H1 (cell line): ENCODE measurements at regions not wholly inside any gene's neighbourhood (a gene's known extent, or its start where the extent isn't known, plus 50 kb on each side); places are given as distances from the start of the nearest gene placed in this dataset.

Source experiments
- CHD7 ChIP-seq: fragments of 300-600 bp; sonication (generic); IDR thresholded peaks from 2 replicates; pipeline ENCODE4 v1.7.1; 2012; ENCODE audit warnings: low read length, moderate library complexity, mild to moderate bottlenecking, inconsistent platforms; ENCODE audit not compliant: insufficient replicate concordance
- CREB1 ChIP-seq: IDR thresholded peaks from 2 replicates; pipeline ENCODE4 v1.6.1; 2012; ENCODE audit warnings: inconsistent platforms
- PHF8 ChIP-seq: fragments of 200-600 bp; sonication (generic); conservative IDR thresholded peaks from 2 replicates; pipeline ENCODE4 v1.7.1; 2012; ENCODE audit warnings: low read depth, mild to moderate bottlenecking, inconsistent platforms, low read length, moderate library complexity
- SIX5 ChIP-seq: IDR thresholded peaks from 2 replicates; pipeline ENCODE4 v1.6.1; 2011; ENCODE audit warnings: mild to moderate bottlenecking, low read depth, low read length
- TAF1 ChIP-seq: IDR thresholded peaks from 2 replicates; pipeline ENCODE4 v1.6.1; 2011; ENCODE audit warnings: mild to moderate bottlenecking, low read depth, low read length

GRCh38 chr6:23272536-23272935 lies 703.2 kb downstream of the HDGFL1 start (continued):
- no peak for TF ChIP-seq CHD7
- no peak for TF ChIP-seq CREB1
- no peak for TF ChIP-seq TAF1
- no peak for TF ChIP-seq SIX5
- TF ChIP-seq PHF8, result no peak
